GM21390 (cell line): ENCODE measurements at regions not wholly inside any gene's neighbourhood (a gene's known extent, or its start where the extent isn't known, plus 50 kb on each side); places are given as distances from the start of the nearest gene placed in this dataset.
"Not testable (repeated sequence)": the region's sequence is repeated elsewhere in the genome, so short reads cannot be mapped to it uniquely, and the experiment has no call there.

Experiments used
- ATAC-seq: cut with Tn5 transposase; IDR thresholded peaks from one replicate; pipeline ENCODE4 v1.9.1; 2021; ENCODE audit not compliant: unreplicated experiment

GRCh38 chr7:98771519-98771918, 98.3 kb downstream of the TMEM130 start:
- ATAC-seq = no peak

- no peak for ATAC-seq
These were observed 97.7 kb downstream of the TMEM130 start for GRCh38 chr7:98771941-98772603.

- ATAC-seq = no peak
These were observed 94.9 kb downstream of the TMEM130 start for GRCh38 chr7:98774884-98775283.

DNA sequence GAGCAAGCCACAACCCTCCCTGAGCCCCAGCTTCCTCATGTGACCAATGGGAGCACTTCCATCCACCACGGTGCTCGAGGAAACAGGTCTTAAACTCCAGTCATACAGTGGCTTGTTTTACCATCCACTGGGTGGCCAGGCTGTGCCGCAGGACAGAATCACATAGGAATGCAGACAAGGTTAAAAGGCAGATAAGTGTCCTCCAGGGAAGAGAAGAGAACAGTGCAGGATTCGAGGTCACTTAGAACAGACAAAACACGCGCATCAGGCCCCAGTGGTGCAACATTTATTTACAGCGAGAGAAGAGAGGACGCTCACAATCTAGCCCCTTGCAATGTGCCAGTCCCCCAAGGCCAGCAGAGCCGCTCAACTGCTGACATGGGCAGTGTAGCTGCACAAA, 92.8 kb downstream of the TMEM130 start:
- no peak for ATAC-seq

DNA sequence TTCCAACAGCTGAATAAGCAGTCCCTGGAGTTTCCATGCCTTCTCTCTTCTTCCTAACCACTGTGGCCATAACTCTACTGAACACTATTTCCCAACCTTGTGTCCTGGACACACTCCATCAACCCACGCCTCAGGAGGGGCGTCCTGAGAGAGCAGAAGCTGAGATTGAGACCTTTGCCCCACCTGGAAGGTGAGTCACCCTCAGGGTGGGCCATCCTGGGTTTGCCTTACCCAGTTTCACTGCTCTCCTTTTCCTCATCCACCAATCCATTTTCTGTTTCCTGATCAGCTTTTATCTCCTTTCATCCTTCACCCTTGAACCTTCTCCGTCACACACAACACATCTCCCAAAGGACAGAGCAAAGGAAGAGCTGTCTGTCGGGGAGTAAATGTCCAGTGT, 91.4 kb downstream of the TMEM130 start:
- no peak for ATAC-seq

- no peak for ATAC-seq
These were observed 89.8 kb downstream of the TMEM130 start for GRCh38 chr7:98779800-98780587.

- no peak for ATAC-seq
These were observed 85.5 kb downstream of the TMEM130 start for GRCh38 chr7:98784216-98784785.

DNA sequence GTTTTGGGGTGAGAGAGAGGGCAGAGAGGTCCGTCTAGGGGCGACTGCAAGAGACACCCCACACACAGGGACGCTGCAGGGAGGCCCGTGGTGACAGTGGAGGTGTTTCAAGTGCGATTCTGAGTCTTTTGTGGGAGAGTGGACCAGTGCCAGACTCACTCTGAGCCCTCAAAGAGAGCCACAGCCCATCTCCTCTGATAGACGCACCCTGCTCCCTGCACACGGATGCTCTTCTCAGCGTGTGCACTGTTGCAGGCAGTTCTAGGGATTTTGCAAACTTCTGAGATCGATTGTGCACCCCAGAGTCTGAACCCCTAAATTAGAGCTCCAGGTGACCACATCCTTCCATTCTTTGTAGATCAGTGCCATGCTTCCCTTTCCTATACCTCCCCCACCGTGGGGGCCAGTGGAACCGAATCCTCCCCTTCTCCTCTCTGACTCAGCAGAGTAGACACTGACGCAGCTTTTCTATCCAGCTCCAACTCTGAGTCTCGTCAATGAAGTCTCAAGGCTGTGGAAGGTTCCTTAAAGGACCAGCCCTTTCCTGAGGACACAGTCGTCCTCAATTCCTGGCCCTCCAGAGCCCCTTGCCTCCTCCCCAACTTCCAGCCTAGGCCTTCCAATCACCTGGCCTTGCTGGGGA, 83.8 kb downstream of the TMEM130 start:
- ATAC-seq = no peak

- ATAC-seq = no peak
These were observed 80.8 kb downstream of the TMEM130 start for GRCh38 chr7:98788966-98789365.

GRCh38 chr7:98794453-98794852, 75.4 kb downstream of the TMEM130 start:
- not testable (repeated sequence) for ATAC-seq

DNA sequence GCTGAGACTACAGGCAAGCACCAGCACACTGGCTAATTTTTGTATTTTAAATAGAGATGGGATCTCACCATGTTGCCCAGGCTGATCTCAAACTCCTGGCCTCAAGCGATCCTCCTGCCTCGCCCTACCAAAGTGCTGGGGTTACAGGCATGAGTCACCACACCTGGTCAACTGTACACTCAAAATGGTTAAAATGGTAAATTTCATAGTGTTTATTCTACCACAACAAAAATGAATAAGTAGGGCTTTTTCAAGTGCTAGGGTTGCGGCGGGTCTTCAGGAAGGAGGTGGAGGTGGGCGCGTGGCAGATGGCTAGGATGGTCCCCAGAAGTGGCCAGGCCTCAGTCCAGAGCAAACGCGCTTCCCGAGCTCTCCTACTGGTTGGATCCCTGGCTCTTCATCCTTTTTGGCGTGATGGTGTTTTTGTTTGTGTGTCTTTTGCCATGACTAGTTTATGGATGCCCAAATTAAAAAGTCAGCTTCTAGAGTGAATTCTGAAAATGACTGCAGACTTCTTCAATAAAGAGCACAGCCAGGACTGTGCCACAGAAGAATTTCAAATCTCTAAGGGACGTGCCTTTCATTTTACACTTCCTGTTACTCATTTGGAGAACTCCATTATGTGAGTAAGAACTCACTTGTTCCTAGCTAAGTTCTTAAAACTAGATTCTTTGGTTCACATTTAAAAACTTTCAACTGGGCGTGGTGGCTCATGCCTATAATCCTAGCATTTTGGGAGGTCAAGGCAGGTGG, 73.9 kb downstream of the TMEM130 start:
- peak; percentile 88 for ATAC-seq
